GM18951 (cell line): ENCODE measurements at regions not wholly inside any gene's neighbourhood (a gene's known extent, or its start where the extent isn't known, plus 50 kb on each side); places are given as distances from the start of the nearest gene placed in this dataset.
"Not testable (repeated sequence)": the region's sequence is repeated elsewhere in the genome, so short reads cannot be mapped to it uniquely, and the experiment has no call there.

Experiments
- POLR2A ChIP-seq: IDR thresholded peaks from 4 replicates; pipeline ENCODE4 v1.6.1; 2011; ENCODE audit warnings: mild to moderate bottlenecking; ENCODE audit not compliant: insufficient read length, insufficient read depth; ENCODE audit errors: extremely low read depth
- in situ Hi-C: fragments of 300-500 bp; cut with MboI; formaldehyde crosslinking; loops from one replicate; pipeline ENCODE4 v1.12.0; 2022; ENCODE audit warnings: low sequenced_read_pairs, mixed read lengths, inconsistent platforms; ENCODE audit not compliant: unreplicated experiment

- no peak for TF ChIP-seq POLR2A
- in situ Hi-C loops = no loop called here
These were observed 132.0 kb downstream of the EMP1 start for GRCh38 chr12:13328535-13328934.

- in situ Hi-C loops = no loop called here
- no peak for TF ChIP-seq POLR2A
These were observed 129.6 kb downstream of the EMP1 start for GRCh38 chr12:13326076-13326475.

DNA sequence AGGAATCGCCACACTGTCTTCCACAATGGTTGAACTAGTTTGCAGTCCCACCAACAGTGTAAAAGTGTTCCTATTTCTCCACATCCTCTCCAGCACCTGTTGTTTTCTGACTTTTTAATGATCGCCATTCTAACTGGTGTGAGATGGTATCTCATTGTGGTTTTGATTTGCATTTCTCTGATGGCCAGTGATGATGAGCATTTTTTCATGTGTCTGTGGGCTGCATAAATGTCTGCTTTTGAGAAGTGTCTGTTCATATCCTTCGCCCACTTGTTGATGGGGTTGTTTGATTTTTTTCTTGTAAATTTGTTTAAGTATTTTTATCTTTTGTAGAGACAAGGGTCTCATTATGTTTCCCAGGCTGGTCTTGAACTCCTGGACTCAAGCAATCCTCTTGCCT is 128.5 kb downstream of the EMP1 start:
- in situ Hi-C loops = not testable (repeated sequence)

GRCh38 chr12:13318231-13319015 is 121.9 kb downstream of the EMP1 start:
- in situ Hi-C loops = no loop called here
- no peak for TF ChIP-seq POLR2A

- in situ Hi-C loops = no loop called here
- TF ChIP-seq POLR2A = no peak
These were observed 120.2 kb downstream of the EMP1 start for GRCh38 chr12:13316587-13317246.

- in situ Hi-C loops = no loop called here
- no peak for TF ChIP-seq POLR2A
These were observed 117.4 kb downstream of the EMP1 start for GRCh38 chr12:13313886-13314285.

DNA sequence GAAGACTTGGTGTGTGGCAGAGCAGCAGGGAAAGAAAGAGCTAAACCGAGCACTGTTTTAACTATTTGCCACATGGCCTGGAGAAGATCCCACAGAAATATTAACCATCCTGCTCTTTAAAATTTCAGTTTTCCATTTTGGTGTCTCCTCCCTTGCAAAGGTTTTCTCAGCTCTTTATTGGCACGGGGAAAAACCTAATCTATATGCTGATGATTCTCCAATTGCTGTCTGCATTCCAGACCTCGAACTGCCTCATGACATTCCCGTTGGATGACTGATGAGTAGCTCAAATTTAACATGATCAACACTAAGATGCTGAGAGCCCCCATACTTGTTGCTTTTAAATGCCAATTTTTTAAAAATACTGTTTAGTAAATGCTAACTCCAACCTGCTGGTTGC is 115.0 kb downstream of the EMP1 start:
- TF ChIP-seq POLR2A = no peak
- in situ Hi-C loops = no loop called here

- no peak for TF ChIP-seq POLR2A
- in situ Hi-C loops = no loop called here
These were observed 110.8 kb downstream of the EMP1 start for GRCh38 chr12:13307143-13307816.

DNA sequence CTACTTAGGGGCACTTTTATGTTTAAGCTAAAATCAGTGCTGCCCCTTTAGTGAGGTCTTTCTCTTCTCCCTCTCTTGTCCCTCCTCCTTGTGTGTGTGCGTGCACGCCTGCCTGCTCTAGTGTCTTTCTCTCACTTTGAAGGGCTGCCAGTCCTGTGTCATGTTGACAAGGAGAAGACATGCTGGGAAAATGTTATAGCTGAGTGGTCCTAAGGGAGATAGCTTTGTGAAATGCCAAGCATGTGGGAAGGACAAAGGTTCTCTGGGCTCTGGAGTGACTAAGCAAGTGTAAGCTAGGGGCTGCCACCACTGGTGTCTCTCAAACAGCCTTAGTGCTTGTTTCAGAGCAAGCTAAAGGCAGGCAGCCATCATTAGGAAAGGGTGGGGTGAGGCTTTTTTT is 108.4 kb downstream of the EMP1 start:
- TF ChIP-seq POLR2A = no peak
- in situ Hi-C loops = no loop called here

- in situ Hi-C loops = no loop called here
- TF ChIP-seq POLR2A = no peak
These were observed 102.9 kb downstream of the EMP1 start for GRCh38 chr12:13299457-13299856.

- in situ Hi-C loops = no loop called here
- no peak for TF ChIP-seq POLR2A
These were observed 96.6 kb downstream of the EMP1 start for GRCh38 chr12:13293096-13293495.

DNA sequence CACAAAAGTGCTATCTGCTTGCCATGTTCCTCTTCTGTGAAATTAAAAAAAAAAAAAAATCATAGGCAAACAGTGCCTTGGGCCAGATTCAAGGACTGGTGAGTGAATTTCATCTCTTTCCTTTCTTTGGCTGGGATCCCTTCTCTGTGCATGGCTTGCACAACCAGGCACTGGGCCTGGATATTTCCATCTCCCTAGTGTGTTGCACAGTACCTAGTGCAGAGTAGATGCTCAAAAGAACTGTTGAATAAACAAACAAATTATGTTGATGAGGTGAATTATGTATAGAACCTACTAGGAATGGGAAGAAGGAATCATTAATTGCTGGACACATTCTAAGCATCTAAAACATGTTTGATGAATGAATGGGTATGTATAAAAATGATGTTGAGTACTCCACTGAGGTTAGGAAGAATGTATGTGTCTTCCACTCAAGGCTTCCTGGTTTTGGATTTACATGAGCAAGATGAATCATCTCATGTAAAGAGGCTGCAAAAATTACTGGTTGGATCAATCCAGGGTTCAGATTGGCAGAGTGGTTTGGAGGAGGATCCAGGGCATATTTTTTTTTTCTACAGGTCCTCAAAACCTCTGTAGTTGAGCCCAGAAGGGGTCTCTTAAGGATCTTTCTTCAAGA is 93.2 kb downstream of the EMP1 start:
- in situ Hi-C loops = no loop called here
- no peak for TF ChIP-seq POLR2A

GRCh38 chr12:13288937-13289652 is 92.6 kb downstream of the EMP1 start:
- in situ Hi-C loops = no loop called here
- no peak for TF ChIP-seq POLR2A
